Keratinocyte (primary cell): ENCODE measurements at regions not wholly inside any gene's neighbourhood (a gene's known extent, or its start where the extent isn't known, plus 50 kb on each side); places are given as distances from the start of the nearest gene placed in this dataset.

ENCODE experiments used
- CTCF ChIP-seq, 3 experiments: IDR thresholded peaks in 1 of 3; conservative IDR thresholded peaks in 1 of 3; optimal IDR thresholded peaks in 1 of 3; 2 replicates in 2 of 3; 3 replicates in 1 of 3; pipeline versions ENCODE3 to v1.5.1; 2011; ENCODE audit warnings: low read length in 3 of 3, mild to moderate bottlenecking in 3 of 3, moderate library complexity in 2 of 3, control low read depth in 1 of 3, inconsistent platforms in 1 of 3; ENCODE audit not compliant: insufficient read depth in 2 of 3; ENCODE audit errors: extremely low read depth in 1 of 3
- EZH2 ChIP-seq: IDR thresholded peaks from one replicate; pipeline ENCODE4 v1.6.1; 2012; ENCODE audit warnings: inconsistent platforms, mild to moderate bottlenecking, low read length, moderate library complexity

- no peak for TF ChIP-seq EZH2
- TF ChIP-seq CTCF (optimal IDR thresholded peaks at IDR 0.05 in 1 of 3, IDR thresholded peaks at IDR 0.05 in 1 of 3, conservative IDR thresholded peaks at IDR 0.05 in 1 of 3; ENCODE audit: extremely low read depth in 1 of 3, insufficient read depth in 2 of 3, low read length in 3 of 3), result no peak
These were observed 675.0 kb upstream of the ANKRD30A start for GRCh38 chr10:36450380-36450779.
